A549 (cell line): ENCODE measurements at regions not wholly inside any gene's neighbourhood (a gene's known extent, or its start where the extent isn't known, plus 50 kb on each side); places are given as distances from the start of the nearest gene placed in this dataset.
"Not testable (repeated sequence)": the region's sequence is repeated elsewhere in the genome, so short reads cannot be mapped to it uniquely, and the experiment has no call there.

Experiments used
- JUN ChIP-seq, 2 experiments: fragments of >200 bp; sonication (Bioruptor Twin); formaldehyde crosslinking; IDR thresholded peaks; 2 replicates in 1 of 2; 3 replicates in 1 of 2; pipeline ENCODE4 v1.6.1; 2016 to 2017
- NR3C1 ChIP-seq: fragments of >200 bp; sonication (Bioruptor Twin); formaldehyde crosslinking; IDR thresholded peaks from 3 replicates; pipeline ENCODE4 v1.6.1; 2017
- TF ChIP-seq, protein P1 (sequence below): fragments of >200 bp; sonication (Bioruptor Twin); formaldehyde crosslinking; IDR thresholded peaks from 3 replicates; pipeline ENCODE4 v1.5.1; 2016

DNA sequence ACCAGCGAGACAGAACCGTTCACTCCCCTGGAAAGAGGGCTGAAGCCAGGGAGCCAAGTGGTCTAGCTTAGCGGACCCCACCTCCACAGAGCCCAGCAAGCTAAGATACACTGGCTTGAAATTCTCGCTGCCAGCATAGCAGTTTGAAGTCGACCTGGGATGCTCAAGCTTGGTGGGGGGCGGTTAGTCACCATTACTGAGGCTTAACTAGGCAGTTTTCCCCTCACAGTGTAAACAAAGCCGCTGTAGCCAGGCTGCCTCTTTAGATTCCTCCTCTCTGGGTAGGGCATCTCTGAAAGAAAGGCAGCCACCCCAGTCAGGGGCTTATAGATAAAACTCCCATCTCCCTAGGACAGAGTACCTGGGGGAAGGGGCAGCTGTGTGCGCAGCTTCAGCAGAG lies 235.1 kb downstream of the CHRM2 start:
- TF ChIP-seq, protein P1, sequence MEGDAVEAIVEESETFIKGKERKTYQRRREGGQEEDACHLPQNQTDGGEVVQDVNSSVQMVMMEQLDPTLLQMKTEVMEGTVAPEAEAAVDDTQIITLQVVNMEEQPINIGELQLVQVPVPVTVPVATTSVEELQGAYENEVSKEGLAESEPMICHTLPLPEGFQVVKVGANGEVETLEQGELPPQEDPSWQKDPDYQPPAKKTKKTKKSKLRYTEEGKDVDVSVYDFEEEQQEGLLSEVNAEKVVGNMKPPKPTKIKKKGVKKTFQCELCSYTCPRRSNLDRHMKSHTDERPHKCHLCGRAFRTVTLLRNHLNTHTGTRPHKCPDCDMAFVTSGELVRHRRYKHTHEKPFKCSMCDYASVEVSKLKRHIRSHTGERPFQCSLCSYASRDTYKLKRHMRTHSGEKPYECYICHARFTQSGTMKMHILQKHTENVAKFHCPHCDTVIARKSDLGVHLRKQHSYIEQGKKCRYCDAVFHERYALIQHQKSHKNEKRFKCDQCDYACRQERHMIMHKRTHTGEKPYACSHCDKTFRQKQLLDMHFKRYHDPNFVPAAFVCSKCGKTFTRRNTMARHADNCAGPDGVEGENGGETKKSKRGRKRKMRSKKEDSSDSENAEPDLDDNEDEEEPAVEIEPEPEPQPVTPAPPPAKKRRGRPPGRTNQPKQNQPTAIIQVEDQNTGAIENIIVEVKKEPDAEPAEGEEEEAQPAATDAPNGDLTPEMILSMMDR: not testable (repeated sequence)
- not testable (repeated sequence) for TF ChIP-seq JUN (IDR thresholded peaks at IDR 0.05); NR3C1
